ENCODE measurements at regions not wholly inside any gene's neighbourhood (a gene's known extent, or its start where the extent isn't known, plus 50 kb on each side); places are given as distances from the start of the nearest gene placed in this dataset.
"Not testable (repeated sequence)": the region's sequence is repeated elsewhere in the genome, so short reads cannot be mapped to it uniquely, and the experiment has no call there.

DNA sequence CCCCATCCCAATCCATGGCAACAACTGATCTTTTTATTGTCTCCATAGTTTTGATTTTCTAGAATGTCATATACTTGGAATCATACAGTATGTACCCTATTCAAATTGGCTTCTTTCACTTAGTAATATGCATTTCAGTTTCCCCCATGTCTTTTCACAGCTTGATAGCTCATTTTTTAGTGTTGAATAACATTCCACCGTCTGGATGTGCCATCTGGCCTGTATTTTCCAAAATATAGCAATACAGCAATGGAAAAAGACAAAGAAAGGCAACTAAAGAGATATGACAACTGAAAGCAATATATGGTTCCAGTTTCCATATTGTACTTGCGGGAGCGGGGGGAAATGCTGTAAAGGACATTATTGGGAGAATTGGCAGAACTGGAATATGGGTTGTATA, 166.4 kb upstream of the NT5E start:
- H3K9me3 ChIP-seq: no peaks in the 10 kb centered on the region
- no peaks in the 10 kb centered on the region for H3K36me3 ChIP-seq
- DNase-seq: no peak
- H3K4me1 ChIP-seq: peaks cover 0 to 9% (median 0%) of the 10 kb centered on the region in 4 donors
- H3K27ac ChIP-seq: no peak overlapping the region
- TF ChIP-seq, protein P1, sequence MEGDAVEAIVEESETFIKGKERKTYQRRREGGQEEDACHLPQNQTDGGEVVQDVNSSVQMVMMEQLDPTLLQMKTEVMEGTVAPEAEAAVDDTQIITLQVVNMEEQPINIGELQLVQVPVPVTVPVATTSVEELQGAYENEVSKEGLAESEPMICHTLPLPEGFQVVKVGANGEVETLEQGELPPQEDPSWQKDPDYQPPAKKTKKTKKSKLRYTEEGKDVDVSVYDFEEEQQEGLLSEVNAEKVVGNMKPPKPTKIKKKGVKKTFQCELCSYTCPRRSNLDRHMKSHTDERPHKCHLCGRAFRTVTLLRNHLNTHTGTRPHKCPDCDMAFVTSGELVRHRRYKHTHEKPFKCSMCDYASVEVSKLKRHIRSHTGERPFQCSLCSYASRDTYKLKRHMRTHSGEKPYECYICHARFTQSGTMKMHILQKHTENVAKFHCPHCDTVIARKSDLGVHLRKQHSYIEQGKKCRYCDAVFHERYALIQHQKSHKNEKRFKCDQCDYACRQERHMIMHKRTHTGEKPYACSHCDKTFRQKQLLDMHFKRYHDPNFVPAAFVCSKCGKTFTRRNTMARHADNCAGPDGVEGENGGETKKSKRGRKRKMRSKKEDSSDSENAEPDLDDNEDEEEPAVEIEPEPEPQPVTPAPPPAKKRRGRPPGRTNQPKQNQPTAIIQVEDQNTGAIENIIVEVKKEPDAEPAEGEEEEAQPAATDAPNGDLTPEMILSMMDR (IDR thresholded peaks at IDR 0.05): no peak
- no peaks in the 10 kb centered on the region for H3K27me3 ChIP-seq
- no peak overlapping the region for H3K4me3 ChIP-seq
- intact Hi-C loops (cut with DNase I; ENCODE audit: low total_unique reads): no loop called here

DNA sequence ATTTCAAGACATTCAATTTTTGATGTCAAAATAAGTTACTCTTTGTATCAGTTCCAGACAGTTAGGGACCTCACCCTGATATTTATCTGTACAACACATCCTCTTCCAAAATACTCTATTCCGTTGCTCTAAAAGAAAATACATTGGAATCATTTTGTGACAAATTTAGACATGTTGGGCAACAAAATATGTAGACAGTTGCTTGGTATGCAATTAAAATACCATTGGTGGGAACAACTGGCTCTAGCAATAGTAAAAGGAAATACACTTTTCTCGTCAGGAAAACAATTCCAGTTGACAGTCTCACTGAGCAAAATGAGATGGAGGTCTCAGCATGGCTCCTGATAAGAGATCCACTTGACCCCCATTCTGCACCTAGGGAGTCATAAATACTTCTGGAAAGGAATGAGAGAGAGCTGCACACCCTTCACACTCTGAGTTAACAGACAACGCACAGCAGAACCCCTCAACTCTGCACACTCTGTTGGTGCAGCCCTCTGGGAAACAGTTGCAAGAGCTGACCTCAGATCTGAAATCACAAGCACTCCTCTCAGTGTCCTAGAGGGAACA, 171.3 kb upstream of the NT5E start:
- no peaks in the 10 kb centered on the region for H3K36me3 ChIP-seq
- intact Hi-C loops (cut with DNase I; ENCODE audit: low total_unique reads): no loop called here
- peaks cover 0 to 24% (median 5%) of the 10 kb centered on the region in 4 donors for H3K4me1 ChIP-seq
- H3K4me3 ChIP-seq: no peak overlapping the region
- no peaks in the 10 kb centered on the region for H3K9me3 ChIP-seq
- TF ChIP-seq, protein P1 (IDR thresholded peaks at IDR 0.05): no peak
- H3K27ac ChIP-seq: peak overlapping the region; percentile 44 to 46
- no peak for DNase-seq
- H3K27me3 ChIP-seq: no peaks in the 10 kb centered on the region

DNA sequence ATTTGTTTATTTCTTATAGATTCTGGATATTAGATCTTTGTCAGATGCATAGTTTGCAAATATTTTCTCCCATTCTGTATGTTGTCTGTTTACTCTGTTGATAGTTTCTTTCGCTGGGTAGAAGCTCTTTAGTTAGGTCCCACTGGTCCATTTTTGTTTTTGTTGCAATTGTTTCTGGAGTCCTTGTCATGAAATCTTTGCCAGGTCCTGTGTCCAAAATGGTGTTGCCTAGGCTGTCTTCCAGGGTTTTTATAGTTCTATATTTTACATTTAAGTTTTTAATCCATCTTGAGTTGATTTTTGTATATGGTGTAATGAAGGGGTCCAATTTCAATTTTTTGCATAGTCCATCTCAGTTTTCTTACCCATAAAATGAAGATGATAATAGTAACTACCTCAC, 173.9 kb upstream of the NT5E start:
- H3K4me1 ChIP-seq: peaks cover 0 to 38% (median 13%) of the 10 kb centered on the region in 4 donors
- H3K36me3 ChIP-seq; H3K27ac ChIP-seq; H3K4me3 ChIP-seq; DNase-seq; intact Hi-C loops (cut with DNase I; ENCODE audit: low total_unique reads); H3K9me3 ChIP-seq; H3K27me3 ChIP-seq: not testable (repeated sequence)

DNA sequence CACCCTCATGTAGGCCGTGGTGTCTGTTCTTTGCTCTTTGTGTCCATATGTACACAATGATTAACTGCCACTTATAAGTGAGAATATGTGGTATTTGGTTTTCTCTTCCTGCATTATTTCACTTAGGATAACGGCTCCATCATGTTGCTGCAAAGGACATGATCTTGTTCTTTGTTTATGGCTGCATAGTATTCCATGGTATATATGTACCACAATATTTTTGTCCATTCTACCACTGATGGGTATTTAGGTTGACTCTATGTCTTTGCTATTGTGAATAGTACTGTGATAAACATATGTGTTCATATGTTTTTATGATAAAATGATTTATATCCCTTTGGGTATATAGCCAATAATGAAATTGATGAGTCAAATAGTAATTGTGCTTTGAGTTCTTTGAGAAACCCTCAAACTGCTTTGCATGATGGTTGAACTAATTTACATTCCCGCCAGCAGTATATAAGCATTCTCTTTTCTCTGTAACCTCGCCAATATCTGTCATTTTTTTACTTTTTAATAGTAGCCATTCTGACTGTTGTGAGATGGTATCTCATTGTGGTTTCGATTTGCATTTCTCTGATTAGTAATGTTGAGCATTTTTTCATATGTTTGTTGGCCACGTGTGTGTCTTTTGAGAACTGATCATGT, 174.4 kb upstream of the NT5E start:
- Histone ChIP-seq H3K36me3 (no peaks in the 10 kb centered on the region), H3K27me3 (no peaks in the 10 kb centered on the region), H3K27ac (no peak overlapping the region), H3K9me3 (no peaks in the 10 kb centered on the region), H3K4me1 (peaks cover 0 to 38% (median 13%) of the 10 kb centered on the region in 4 donors), H3K4me3 (no peak overlapping the region)
- DNase-seq: no peak
- intact Hi-C loops (cut with DNase I; ENCODE audit: low total_unique reads): no loop called here
- TF ChIP-seq, protein P1 (IDR thresholded peaks at IDR 0.05): no peak

DNA sequence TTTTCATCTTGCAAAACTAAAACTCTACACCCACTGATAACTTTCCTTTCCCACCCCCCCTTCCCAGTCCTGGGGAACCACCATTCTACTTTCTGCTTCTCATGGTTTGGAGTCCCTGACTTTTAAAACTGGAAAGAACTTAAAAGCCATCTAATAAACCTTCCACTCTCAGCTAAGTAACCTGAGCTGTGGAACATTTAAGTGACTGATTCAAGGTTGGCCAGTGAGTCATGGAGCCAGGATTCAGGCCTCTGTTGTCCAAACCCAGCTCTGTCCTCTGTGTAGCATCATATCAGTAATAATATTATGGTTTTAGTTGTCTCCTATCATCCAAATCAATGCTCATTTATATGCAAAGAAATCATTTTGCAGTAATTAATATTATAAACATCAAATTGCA, 176.0 kb upstream of the NT5E start:
- no peak overlapping the region for H3K27ac ChIP-seq
- H3K4me1 ChIP-seq: peaks cover 0 to 35% (median 13%) of the 10 kb centered on the region in 4 donors
- intact Hi-C loops (cut with DNase I; ENCODE audit: low total_unique reads): no loop called here
- no peaks in the 10 kb centered on the region for H3K9me3 ChIP-seq
- H3K36me3 ChIP-seq: no peaks in the 10 kb centered on the region
- TF ChIP-seq, protein P1 (IDR thresholded peaks at IDR 0.05): no peak
- DNase-seq: no peak
- H3K27me3 ChIP-seq: no peaks in the 10 kb centered on the region
- H3K4me3 ChIP-seq: no peak overlapping the region

DNA sequence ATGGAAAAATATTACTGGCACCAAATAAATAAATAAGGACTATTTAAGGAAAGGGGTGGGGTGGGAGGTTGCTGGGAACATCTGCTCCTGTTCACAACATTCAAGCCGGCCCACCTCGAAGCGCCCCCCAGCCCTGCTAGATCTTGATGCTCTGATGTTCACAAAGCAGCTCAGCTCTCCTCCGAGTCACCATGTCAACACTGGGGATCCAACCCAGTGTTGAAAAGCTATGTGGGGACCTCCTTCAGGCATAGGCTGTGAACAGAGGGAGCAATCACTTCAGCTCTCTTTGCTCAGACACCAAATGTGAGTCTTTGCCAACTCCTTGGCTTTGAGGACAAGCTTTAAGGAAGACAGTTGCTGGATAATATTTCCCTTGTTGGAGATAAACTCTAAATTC, 176.8 kb upstream of the NT5E start:
- Histone ChIP-seq H3K27me3 (no peaks in the 10 kb centered on the region), H3K36me3 (no peaks in the 10 kb centered on the region), H3K4me3 (no peak overlapping the region), H3K4me1 (peaks cover 0 to 27% (median 13%) of the 10 kb centered on the region in 4 donors), H3K9me3 (no peaks in the 10 kb centered on the region), H3K27ac (peak overlapping the region; percentile 5 to 8)
- no peak for DNase-seq
- TF ChIP-seq, protein P1 (IDR thresholded peaks at IDR 0.05): no peak
- intact Hi-C loops (cut with DNase I; ENCODE audit: low total_unique reads): no loop called here

Data from tibial artery (tissue), 4 donors.